HepG2 (cell line): ENCODE measurements at regions not wholly inside any gene's neighbourhood (a gene's known extent, or its start where the extent isn't known, plus 50 kb on each side); places are given as distances from the start of the nearest gene placed in this dataset.

Experiments used
- CEBPB ChIP-seq: IDR thresholded peaks from 2 replicates; pipeline ENCODE4 v1.6.1; 2011; ENCODE audit warnings: low read depth, low read length, improper control_type of control experiment, borderline replicate concordance
- FOXK2 ChIP-seq: fragments of 450-650 bp; IDR thresholded peaks from 2 replicates; pipeline ENCODE4 v1.6.1; 2016
- MYC ChIP-seq: sonication (generic); formaldehyde crosslinking; IDR thresholded peaks from 2 replicates; pipeline ENCODE4 v1.9.0; 2021; ENCODE audit warnings: missing genetic modification reagents, borderline replicate concordance
- NFYC ChIP-seq: IDR thresholded peaks from 2 replicates; pipeline ENCODE4 v1.6.1; 2016; ENCODE audit warnings: missing genetic modification reagents, missing compliant biosample characterization
- POLR2A ChIP-seq, 2 experiments: IDR thresholded peaks; 2 replicates each; pipeline ENCODE4 v1.6.1; 2011; ENCODE audit warnings: low read depth in 2 of 2, low read length in 2 of 2, mild to moderate bottlenecking in 1 of 2, moderate library complexity in 1 of 2; ENCODE audit not compliant: insufficient read depth in 1 of 2
- ZSCAN12 ChIP-seq: sonication (generic); formaldehyde crosslinking; IDR thresholded peaks from 2 replicates; pipeline ENCODE4 v1.9.0; 2021; ENCODE audit warnings: mild to moderate bottlenecking, missing genetic modification reagents
- TF ChIP-seq, protein P1 (sequence below): IDR thresholded peaks from 2 replicates; pipeline ENCODE4 v1.6.1; 2016; ENCODE audit warnings: control low read depth
- TF ChIP-seq, protein P2 (sequence below), 2 experiments: sonication (generic) in 1 of 2; formaldehyde crosslinking in 1 of 2; IDR thresholded peaks; 2 replicates each; pipeline versions ENCODE4 v1.4.0 to v1.6.1; 2018 to 2020; ENCODE audit warnings: missing genetic modification reagents in 2 of 2, borderline replicate concordance in 1 of 2, low read depth in 1 of 2, mild to moderate bottlenecking in 1 of 2, missing biosample characterization in 1 of 2
- TF ChIP-seq, protein P3 (sequence below): IDR thresholded peaks from 2 replicates; pipeline ENCODE4 v1.6.1; 2016; ENCODE audit warnings: missing genetic modification reagents, missing compliant biosample characterization
- TF ChIP-seq, protein P4 (sequence below): sonication (generic); formaldehyde crosslinking; IDR thresholded peaks from 2 replicates; pipeline ENCODE4 v1.4.0; 2020; ENCODE audit warnings: mild to moderate bottlenecking, missing genetic modification reagents, borderline replicate concordance

DNA sequence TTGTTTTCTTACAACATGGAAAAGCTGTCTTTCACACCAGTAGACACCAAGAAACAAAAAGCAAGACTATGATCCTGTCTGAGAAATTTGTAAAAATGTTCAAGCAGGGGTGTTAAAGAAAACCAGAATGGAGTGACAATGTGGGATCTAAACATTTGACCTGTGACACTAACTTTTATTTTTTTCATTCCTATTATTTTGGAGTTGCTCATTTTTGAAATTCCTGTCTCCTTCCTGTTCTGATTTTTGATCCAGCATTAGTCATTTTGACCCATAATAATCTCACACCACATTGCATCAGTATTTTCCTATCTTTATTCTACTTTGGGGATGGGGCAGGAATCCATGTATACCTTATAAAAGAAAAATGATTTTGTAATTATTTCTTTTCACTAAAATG is 164.2 kb downstream of the DLEU7 start:
- no peak for TF ChIP-seq FOXK2
- TF ChIP-seq POLR2A (IDR thresholded peaks at IDR 0.05; ENCODE audit: insufficient read depth in 1 of 2, low read depth in 2 of 2, low read length in 2 of 2) = no peak
- TF ChIP-seq, protein P1, sequence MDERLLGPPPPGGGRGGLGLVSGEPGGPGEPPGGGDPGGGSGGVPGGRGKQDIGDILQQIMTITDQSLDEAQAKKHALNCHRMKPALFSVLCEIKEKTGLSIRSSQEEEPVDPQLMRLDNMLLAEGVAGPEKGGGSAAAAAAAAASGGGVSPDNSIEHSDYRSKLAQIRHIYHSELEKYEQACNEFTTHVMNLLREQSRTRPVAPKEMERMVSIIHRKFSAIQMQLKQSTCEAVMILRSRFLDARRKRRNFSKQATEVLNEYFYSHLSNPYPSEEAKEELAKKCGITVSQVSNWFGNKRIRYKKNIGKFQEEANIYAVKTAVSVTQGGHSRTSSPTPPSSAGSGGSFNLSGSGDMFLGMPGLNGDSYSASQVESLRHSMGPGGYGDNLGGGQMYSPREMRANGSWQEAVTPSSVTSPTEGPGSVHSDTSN (CRISPR knock-in tag) = no peak
- no peak for TF ChIP-seq ZSCAN12
- TF ChIP-seq MYC = no peak
- TF ChIP-seq NFYC (CRISPR knock-in tag) = no peak
- TF ChIP-seq, protein P2, sequence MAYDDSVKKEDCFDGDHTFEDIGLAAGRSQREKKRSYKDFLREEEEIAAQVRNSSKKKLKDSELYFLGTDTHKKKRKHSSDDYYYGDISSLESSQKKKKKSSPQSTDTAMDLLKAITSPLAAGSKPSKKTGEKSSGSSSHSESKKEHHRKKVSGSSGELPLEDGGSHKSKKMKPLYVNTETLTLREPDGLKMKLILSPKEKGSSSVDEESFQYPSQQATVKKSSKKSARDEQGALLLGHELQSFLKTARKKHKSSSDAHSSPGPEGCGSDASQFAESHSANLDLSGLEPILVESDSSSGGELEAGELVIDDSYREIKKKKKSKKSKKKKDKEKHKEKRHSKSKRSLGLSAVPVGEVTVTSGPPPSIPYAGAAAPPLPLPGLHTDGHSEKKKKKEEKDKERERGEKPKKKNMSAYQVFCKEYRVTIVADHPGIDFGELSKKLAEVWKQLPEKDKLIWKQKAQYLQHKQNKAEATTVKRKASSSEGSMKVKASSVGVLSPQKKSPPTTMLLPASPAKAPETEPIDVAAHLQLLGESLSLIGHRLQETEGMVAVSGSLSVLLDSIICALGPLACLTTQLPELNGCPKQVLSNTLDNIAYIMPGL (CRISPR knock-in tag; IDR thresholded peaks at IDR 0.05; ENCODE audit: borderline replicate concordance in 1 of 2, low read depth in 1 of 2) = no peak
- TF ChIP-seq CEBPB = no peak
- TF ChIP-seq, protein P3, sequence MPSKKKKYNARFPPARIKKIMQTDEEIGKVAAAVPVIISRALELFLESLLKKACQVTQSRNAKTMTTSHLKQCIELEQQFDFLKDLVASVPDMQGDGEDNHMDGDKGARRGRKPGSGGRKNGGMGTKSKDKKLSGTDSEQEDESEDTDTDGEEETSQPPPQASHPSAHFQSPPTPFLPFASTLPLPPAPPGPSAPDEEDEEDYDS (CRISPR knock-in tag) = no peak
- TF ChIP-seq, protein P4, sequence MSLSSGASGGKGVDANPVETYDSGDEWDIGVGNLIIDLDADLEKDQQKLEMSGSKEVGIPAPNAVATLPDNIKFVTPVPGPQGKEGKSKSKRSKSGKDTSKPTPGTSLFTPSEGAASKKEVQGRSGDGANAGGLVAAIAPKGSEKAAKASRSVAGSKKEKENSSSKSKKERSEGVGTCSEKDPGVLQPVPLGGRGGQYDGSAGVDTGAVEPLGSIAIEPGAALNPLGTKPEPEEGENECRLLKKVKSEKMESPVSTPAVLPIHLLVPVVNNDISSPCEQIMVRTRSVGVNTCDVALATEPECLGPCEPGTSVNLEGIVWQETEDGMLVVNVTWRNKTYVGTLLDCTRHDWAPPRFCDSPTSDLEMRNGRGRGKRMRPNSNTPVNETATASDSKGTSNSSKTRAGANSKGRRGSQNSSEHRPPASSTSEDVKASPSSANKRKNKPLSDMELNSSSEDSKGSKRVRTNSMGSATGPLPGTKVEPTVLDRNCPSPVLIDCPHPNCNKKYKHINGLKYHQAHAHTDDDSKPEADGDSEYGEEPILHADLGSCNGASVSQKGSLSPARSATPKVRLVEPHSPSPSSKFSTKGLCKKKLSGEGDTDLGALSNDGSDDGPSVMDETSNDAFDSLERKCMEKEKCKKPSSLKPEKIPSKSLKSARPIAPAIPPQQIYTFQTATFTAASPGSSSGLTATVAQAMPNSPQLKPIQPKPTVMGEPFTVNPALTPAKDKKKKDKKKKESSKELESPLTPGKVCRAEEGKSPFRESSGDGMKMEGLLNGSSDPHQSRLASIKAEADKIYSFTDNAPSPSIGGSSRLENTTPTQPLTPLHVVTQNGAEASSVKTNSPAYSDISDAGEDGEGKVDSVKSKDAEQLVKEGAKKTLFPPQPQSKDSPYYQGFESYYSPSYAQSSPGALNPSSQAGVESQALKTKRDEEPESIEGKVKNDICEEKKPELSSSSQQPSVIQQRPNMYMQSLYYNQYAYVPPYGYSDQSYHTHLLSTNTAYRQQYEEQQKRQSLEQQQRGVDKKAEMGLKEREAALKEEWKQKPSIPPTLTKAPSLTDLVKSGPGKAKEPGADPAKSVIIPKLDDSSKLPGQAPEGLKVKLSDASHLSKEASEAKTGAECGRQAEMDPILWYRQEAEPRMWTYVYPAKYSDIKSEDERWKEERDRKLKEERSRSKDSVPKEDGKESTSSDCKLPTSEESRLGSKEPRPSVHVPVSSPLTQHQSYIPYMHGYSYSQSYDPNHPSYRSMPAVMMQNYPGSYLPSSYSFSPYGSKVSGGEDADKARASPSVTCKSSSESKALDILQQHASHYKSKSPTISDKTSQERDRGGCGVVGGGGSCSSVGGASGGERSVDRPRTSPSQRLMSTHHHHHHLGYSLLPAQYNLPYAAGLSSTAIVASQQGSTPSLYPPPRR = no peak
